ENCODE measurements at regions not wholly inside any gene's neighbourhood (a gene's known extent, or its start where the extent isn't known, plus 50 kb on each side); places are given as distances from the start of the nearest gene placed in this dataset.

- TF ChIP-seq EZH2 (IDR thresholded peaks at IDR 0.05; ENCODE audit: borderline replicate concordance, low read depth, low read length, severe bottlenecking) (no peak), CTCF (IDR thresholded peaks at IDR 0.05; ENCODE audit: borderline replicate concordance, extremely low read depth, low read length, poor library complexity, severe bottlenecking) (no peak)
- H3K36me3 ChIP-seq (ENCODE audit: insufficient read depth, low read length) = no peaks in the 10 kb centered on the region
- H3K9me3 ChIP-seq (ENCODE audit: insufficient read depth, low read length, severe bottlenecking) = no peaks in the 10 kb centered on the region
- DNase-seq (no peak), ATAC-seq (ENCODE audit: insufficient read depth, low read depth) (no peak)
- H3K4me3 ChIP-seq (ENCODE audit: low read depth in 1 of 2, low read length in 2 of 2) = no peak overlapping the region
- H3K4me1 ChIP-seq (ENCODE audit: insufficient read depth, low read length) = peaks cover 30% of the 10 kb centered on the region
- no peak overlapping the region for H3K4me2 ChIP-seq (ENCODE audit: insufficient read depth, low read length)
- H4K20me1 ChIP-seq (ENCODE audit: insufficient read depth, low read length) = no peaks in the 10 kb centered on the region
- no peak overlapping the region for H3K27ac ChIP-seq (ENCODE audit: low read length)
- H3K27me3 ChIP-seq (ENCODE audit: insufficient read depth, low read length, poor library complexity) = no peaks in the 10 kb centered on the region
- H3K9ac ChIP-seq (ENCODE audit: low read depth, low read length) = no peak overlapping the region
- no peaks in the 10 kb centered on the region for H3K79me2 ChIP-seq (ENCODE audit: insufficient read depth, low read length)
- H2AFZ ChIP-seq (ENCODE audit: low read depth, low read length) = no peak overlapping the region
Observed at GRCh38 chr6:170086639-170087420, 204.0 kb downstream of the DLL1 start.

GRCh38 chr6:170085475-170086401, 205.1 kb downstream of the DLL1 start:
- Histone ChIP-seq H3K9ac (ENCODE audit: low read depth, low read length) (no peak overlapping the region), H4K20me1 (ENCODE audit: insufficient read depth, low read length) (no peaks in the 10 kb centered on the region), H3K79me2 (ENCODE audit: insufficient read depth, low read length) (no peaks in the 10 kb centered on the region), H3K4me1 (ENCODE audit: insufficient read depth, low read length) (peaks cover 30% of the 10 kb centered on the region), H3K4me3 (ENCODE audit: low read depth in 1 of 2, low read length in 2 of 2) (no peak overlapping the region), H3K4me2 (ENCODE audit: insufficient read depth, low read length) (no peak overlapping the region), H2AFZ (ENCODE audit: low read depth, low read length) (no peak overlapping the region), H3K27me3 (ENCODE audit: insufficient read depth, low read length, poor library complexity) (no peaks in the 10 kb centered on the region), H3K9me3 (ENCODE audit: insufficient read depth, low read length, severe bottlenecking) (no peaks in the 10 kb centered on the region), H3K27ac (ENCODE audit: low read length) (no peak overlapping the region), H3K36me3 (ENCODE audit: insufficient read depth, low read length) (no peaks in the 10 kb centered on the region)
- ATAC-seq (ENCODE audit: insufficient read depth, low read depth) = no peak
- DNase-seq = no peak
- TF ChIP-seq EZH2 (IDR thresholded peaks at IDR 0.05; ENCODE audit: borderline replicate concordance, low read depth, low read length, severe bottlenecking) (no peak), CTCF (IDR thresholded peaks at IDR 0.05; ENCODE audit: borderline replicate concordance, extremely low read depth, low read length, poor library complexity, severe bottlenecking) (no peak)

GRCh38 chr6:170084166-170084730, 206.6 kb downstream of the DLL1 start:
- Histone ChIP-seq H3K27me3 (ENCODE audit: insufficient read depth, low read length, poor library complexity) (no peaks in the 10 kb centered on the region), H4K20me1 (ENCODE audit: insufficient read depth, low read length) (no peaks in the 10 kb centered on the region), H3K9me3 (ENCODE audit: insufficient read depth, low read length, severe bottlenecking) (peaks cover 3% of the 10 kb centered on the region), H3K4me1 (ENCODE audit: insufficient read depth, low read length) (peaks cover 15% of the 10 kb centered on the region), H3K27ac (ENCODE audit: low read length) (no peak overlapping the region), H3K4me2 (ENCODE audit: insufficient read depth, low read length) (no peak overlapping the region), H3K9ac (ENCODE audit: low read depth, low read length) (no peak overlapping the region), H3K36me3 (ENCODE audit: insufficient read depth, low read length) (no peaks in the 10 kb centered on the region), H3K79me2 (ENCODE audit: insufficient read depth, low read length) (no peaks in the 10 kb centered on the region), H3K4me3 (ENCODE audit: low read depth in 1 of 2, low read length in 2 of 2) (no peak overlapping the region), H2AFZ (ENCODE audit: low read depth, low read length) (no peak overlapping the region)
- DNase-seq = no peak
- TF ChIP-seq EZH2 (IDR thresholded peaks at IDR 0.05; ENCODE audit: borderline replicate concordance, low read depth, low read length, severe bottlenecking) (no peak), CTCF (IDR thresholded peaks at IDR 0.05; ENCODE audit: borderline replicate concordance, extremely low read depth, low read length, poor library complexity, severe bottlenecking) (no peak)
- ATAC-seq (ENCODE audit: insufficient read depth, low read depth) = no peak

Measured in DND-41 (cell line).